ENCODE measurements at regions not wholly inside any gene's neighbourhood (a gene's known extent, or its start where the extent isn't known, plus 50 kb on each side); places are given as distances from the start of the nearest gene placed in this dataset.

- no peaks in the 10 kb centered on the region; a peak in 1 of 4 replicates for H3K4me1 ChIP-seq (ENCODE audit: control insufficient read depth in 1 of 2, insufficient read depth in 2 of 2, low read depth in 1 of 2, low read length in 1 of 2)
- no peaks in the 10 kb centered on the region for H3K27me3 ChIP-seq (ENCODE audit: insufficient read depth)
- no peak overlapping the region for H3K27ac ChIP-seq (ENCODE audit: low read depth in 2 of 2, low read length in 1 of 2)
- H3K9ac ChIP-seq, result no peak overlapping the region
- H4K20me1 ChIP-seq (ENCODE audit: insufficient read depth), result no peaks in the 10 kb centered on the region
- ChIA-PET CTCF (interaction anchor here (1.2 to 2.8 kb wide), 3 partner anchors 11 to 94 kb away, joined by 3 to 8 read pairs (median 7); partner anchors contain the start of gene TMEFF2), POLR2A (no interaction called here)
- H3K4me3 ChIP-seq (ENCODE audit: low read depth in 2 of 2, low read length in 1 of 2), result no peak overlapping the region
- H3K79me2 ChIP-seq (ENCODE audit: insufficient read depth), result no peaks in the 10 kb centered on the region
- H3K4me2 ChIP-seq, result no peak overlapping the region
- DNase-seq, result no peak
- no peaks in the 10 kb centered on the region for H3F3A ChIP-seq (replicated peaks; ENCODE audit: insufficient read depth)
- no peak for TF ChIP-seq NFIC (IDR thresholded peaks at IDR 0.05; ENCODE audit: borderline replicate concordance)
- TF ChIP-seq FOXM1 (IDR thresholded peaks at IDR 0.05; ENCODE audit: low read depth), result no peak
- no peak for TF ChIP-seq SMC3 (IDR thresholded peaks at IDR 0.05; ENCODE audit: low read depth, low read length)
- TF ChIP-seq EP300 (IDR thresholded peaks at IDR 0.05; ENCODE audit: borderline replicate concordance in 1 of 2, low read depth in 1 of 2, low read length in 1 of 2), result no peak
- no peak for TF ChIP-seq ELF1 (IDR thresholded peaks at IDR 0.05)
- TF ChIP-seq MEF2A (IDR thresholded peaks at IDR 0.05; ENCODE audit: borderline replicate concordance, low read depth), result no peak
- TF ChIP-seq CTCF (IDR thresholded peaks at IDR 0.05), result no peak
- no peak for TF ChIP-seq FOSL2 (IDR thresholded peaks at IDR 0.05; ENCODE audit: borderline replicate concordance, low read depth)
- TF ChIP-seq RFX5 (IDR thresholded peaks at IDR 0.05; ENCODE audit: low read length), result no peak
- TF ChIP-seq PBX3 (IDR thresholded peaks at IDR 0.05), result no peak
- no peak for TF ChIP-seq CHD2 (IDR thresholded peaks at IDR 0.05; ENCODE audit: low read length, partially characterized antibody)
- TF ChIP-seq USF1 (IDR thresholded peaks at IDR 0.05; ENCODE audit: borderline replicate concordance, low read depth), result no peak
- no peak for TF ChIP-seq EZH2phosphoT487 (IDR thresholded peaks at IDR 0.05; ENCODE audit: borderline replicate concordance, low read depth)
- TF ChIP-seq MXI1 (IDR thresholded peaks at IDR 0.05; ENCODE audit: low read depth, low read length), result no peak
- no peak for TF ChIP-seq MAX (IDR thresholded peaks at IDR 0.05; ENCODE audit: low read depth)
- no peak for TF ChIP-seq REST (IDR thresholded peaks at IDR 0.05; ENCODE audit: low read depth, low read length)
- TF ChIP-seq ZBTB33 (IDR thresholded peaks at IDR 0.05; ENCODE audit: borderline replicate concordance, low read depth), result no peak
- no peak for TF ChIP-seq GATA2 (CRISPR knock-in tag; IDR thresholded peaks at IDR 0.05)
- no peaks in the 10 kb centered on the region for H3K9me3 ChIP-seq
- WGBS (ENCODE audit: low lambda C conversion rate), result 13% methylated on average over 2 of the region's 2 CpGs
- H3K9me2 ChIP-seq, result no peaks in the 10 kb centered on the region
- H2AFZ ChIP-seq (ENCODE audit: low read depth), result no peak overlapping the region
- H3K36me3 ChIP-seq (replicated peaks in 1 of 2; ENCODE audit: control insufficient read depth in 1 of 2, insufficient read depth in 2 of 2, low read length in 1 of 2), result no peaks in the 10 kb centered on the region
Observed at GRCh38 chr2:192288295-192288694, 93.6 kb upstream of the TMEFF2 start.
